ENCODE measurements at regions not wholly inside any gene's neighbourhood (a gene's known extent, or its start where the extent isn't known, plus 50 kb on each side); places are given as distances from the start of the nearest gene placed in this dataset.

DNA sequence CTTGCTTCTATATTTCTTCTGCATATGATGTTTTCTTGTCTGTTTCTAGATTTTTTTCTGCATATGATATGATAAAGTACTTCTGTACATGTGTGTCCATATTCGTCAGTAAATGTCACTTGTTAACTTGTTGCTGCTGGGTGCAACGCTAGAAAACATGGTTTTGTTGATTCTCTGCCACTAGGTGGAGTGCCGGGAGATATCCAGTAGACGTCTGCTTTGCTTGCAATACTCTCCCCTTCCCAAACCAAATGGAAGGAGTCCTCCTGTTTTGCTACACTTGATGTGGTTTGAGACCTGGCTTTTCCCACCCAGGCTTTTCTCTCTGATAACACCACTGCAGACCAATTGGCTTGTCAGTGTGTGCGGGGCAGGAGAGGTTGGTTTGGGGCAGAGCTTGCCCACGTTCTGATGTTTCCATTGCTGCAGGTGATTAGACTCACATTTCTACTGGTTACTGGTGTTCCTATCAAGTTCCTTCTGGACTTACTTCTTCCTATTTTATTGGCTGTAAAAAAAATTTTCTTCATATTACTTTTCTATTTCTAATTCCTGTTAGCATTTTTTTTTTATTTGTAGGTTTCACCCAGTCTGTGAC is 900.0 kb upstream of the CDH10 start:
- TF ChIP-seq CHD2 (IDR thresholded peaks at IDR 0.05; ENCODE audit: low read length, partially characterized antibody): no peak
- TF ChIP-seq, protein P1, sequence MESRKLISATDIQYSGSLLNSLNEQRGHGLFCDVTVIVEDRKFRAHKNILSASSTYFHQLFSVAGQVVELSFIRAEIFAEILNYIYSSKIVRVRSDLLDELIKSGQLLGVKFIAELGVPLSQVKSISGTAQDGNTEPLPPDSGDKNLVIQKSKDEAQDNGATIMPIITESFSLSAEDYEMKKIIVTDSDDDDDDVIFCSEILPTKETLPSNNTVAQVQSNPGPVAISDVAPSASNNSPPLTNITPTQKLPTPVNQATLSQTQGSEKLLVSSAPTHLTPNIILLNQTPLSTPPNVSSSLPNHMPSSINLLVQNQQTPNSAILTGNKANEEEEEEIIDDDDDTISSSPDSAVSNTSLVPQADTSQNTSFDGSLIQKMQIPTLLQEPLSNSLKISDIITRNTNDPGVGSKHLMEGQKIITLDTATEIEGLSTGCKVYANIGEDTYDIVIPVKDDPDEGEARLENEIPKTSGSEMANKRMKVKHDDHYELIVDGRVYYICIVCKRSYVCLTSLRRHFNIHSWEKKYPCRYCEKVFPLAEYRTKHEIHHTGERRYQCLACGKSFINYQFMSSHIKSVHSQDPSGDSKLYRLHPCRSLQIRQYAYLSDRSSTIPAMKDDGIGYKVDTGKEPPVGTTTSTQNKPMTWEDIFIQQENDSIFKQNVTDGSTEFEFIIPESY (IDR thresholded peaks at IDR 0.05; ENCODE audit: borderline replicate concordance, low read depth): no peak
- TF ChIP-seq SIN3A (IDR thresholded peaks at IDR 0.05; ENCODE audit: borderline replicate concordance, low read depth, low read length): no peak
- TF ChIP-seq, protein P2, sequence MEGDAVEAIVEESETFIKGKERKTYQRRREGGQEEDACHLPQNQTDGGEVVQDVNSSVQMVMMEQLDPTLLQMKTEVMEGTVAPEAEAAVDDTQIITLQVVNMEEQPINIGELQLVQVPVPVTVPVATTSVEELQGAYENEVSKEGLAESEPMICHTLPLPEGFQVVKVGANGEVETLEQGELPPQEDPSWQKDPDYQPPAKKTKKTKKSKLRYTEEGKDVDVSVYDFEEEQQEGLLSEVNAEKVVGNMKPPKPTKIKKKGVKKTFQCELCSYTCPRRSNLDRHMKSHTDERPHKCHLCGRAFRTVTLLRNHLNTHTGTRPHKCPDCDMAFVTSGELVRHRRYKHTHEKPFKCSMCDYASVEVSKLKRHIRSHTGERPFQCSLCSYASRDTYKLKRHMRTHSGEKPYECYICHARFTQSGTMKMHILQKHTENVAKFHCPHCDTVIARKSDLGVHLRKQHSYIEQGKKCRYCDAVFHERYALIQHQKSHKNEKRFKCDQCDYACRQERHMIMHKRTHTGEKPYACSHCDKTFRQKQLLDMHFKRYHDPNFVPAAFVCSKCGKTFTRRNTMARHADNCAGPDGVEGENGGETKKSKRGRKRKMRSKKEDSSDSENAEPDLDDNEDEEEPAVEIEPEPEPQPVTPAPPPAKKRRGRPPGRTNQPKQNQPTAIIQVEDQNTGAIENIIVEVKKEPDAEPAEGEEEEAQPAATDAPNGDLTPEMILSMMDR (IDR thresholded peaks at IDR 0.05): peak; percentile 74

Measured in SK-N-SH (cell line).